H1 (cell line): ENCODE measurements at regions not wholly inside any gene's neighbourhood (a gene's known extent, or its start where the extent isn't known, plus 50 kb on each side); places are given as distances from the start of the nearest gene placed in this dataset.

Experiments
- CTCF ChIA-PET: fragments of 300-600 bp; sonication (Branson Sonifier 250); formaldehyde crosslinking; loops from one replicate; lab custom pipeline; 2021; ENCODE audit not compliant: partially characterized antibody; lab: Charles Lee
- POLR2A ChIA-PET: fragments of 300-600 bp; sonication (Branson Sonifier 250); formaldehyde crosslinking; loops from one replicate; lab custom pipeline; 2021; ENCODE audit warnings: inconsistent platforms; ENCODE audit not compliant: partially characterized antibody; lab: Charles Lee
- DNase-seq, 2 experiments: peaks; one replicate each; pipeline versions ENCODE4 v3.0.0 to v3.0.0-alpha.2; 2010 to 2022; ENCODE audit warnings: low spot score in 2 of 2, low read depth in 1 of 2, mixed read lengths in 1 of 2
- FAIRE-seq: peaks from 2 replicates; lab custom pipeline; 2011; peaks lifted over from hg19 to GRCh38; lab: Jason Lieb, UNC
- H2AFZ ChIP-seq: 2 replicates; pipeline ENCODE4 v1.8.1; 2012; ENCODE audit warnings: low read length, inconsistent platforms
- H2AK5ac ChIP-seq: 2 replicates; pipeline ENCODE4 v1.6.1; 2013; ENCODE audit warnings: low read depth, low read length
- H2BK120ac ChIP-seq: replicated peaks from 2 replicates; pipeline ENCODE3; 2013; ENCODE audit warnings: low read depth, low read length, inconsistent platforms
- H2BK12ac ChIP-seq: 2 replicates; pipeline ENCODE4 v1.6.1; 2013; ENCODE audit warnings: low read depth, low read length
- H2BK15ac ChIP-seq: 2 replicates; pipeline ENCODE4 v1.6.1; 2013; ENCODE audit warnings: low read length
- H2BK20ac ChIP-seq: 2 replicates; pipeline ENCODE4 v1.6.1; 2013; ENCODE audit warnings: low read length
- H2BK5ac ChIP-seq: 2 replicates; pipeline ENCODE4 v1.6.1; 2013; ENCODE audit warnings: low read depth, low read length
- H3K14ac ChIP-seq: 2 replicates; pipeline ENCODE4 v1.6.1; 2013; ENCODE audit warnings: inconsistent platforms; ENCODE audit not compliant: insufficient read length
- H3K18ac ChIP-seq: 2 replicates; pipeline ENCODE4 v1.6.1; 2013; ENCODE audit warnings: low read length; ENCODE audit errors: extremely low read depth
- H3K23ac ChIP-seq: 2 replicates; pipeline ENCODE4 v1.6.1; 2013; ENCODE audit warnings: inconsistent platforms; ENCODE audit not compliant: insufficient read length
- H3K23me2 ChIP-seq: 2 replicates; pipeline ENCODE4 v1.6.1; 2013; ENCODE audit warnings: low read depth, low read length
- H3K27ac ChIP-seq: 2 replicates; pipeline ENCODE4 v1.6.1; 2011; ENCODE audit warnings: low read depth, low read length, inconsistent platforms
- H3K27me3 ChIP-seq, 4 experiments: replicated peaks in 1 of 4; 1 replicate in 1 of 4; 2 replicates in 3 of 4; pipeline versions ENCODE4 v1.6.1 to v1.8.1; 2011 to 2013; ENCODE audit warnings: low read length in 3 of 4, mild to moderate bottlenecking in 3 of 4, inconsistent platforms in 2 of 4, mixed read lengths in 2 of 4, moderate library complexity in 1 of 4; ENCODE audit not compliant: control insufficient read depth in 3 of 4, insufficient read depth in 3 of 4; ENCODE audit errors: extremely low read depth in 1 of 4
- H3K36me3 ChIP-seq, 4 experiments: 2 replicates each; pipeline versions ENCODE4 v1.6.1 to v1.8.1; 2011 to 2013; ENCODE audit warnings: mild to moderate bottlenecking in 4 of 4, low read length in 3 of 4, moderate library complexity in 2 of 4, control low read depth in 1 of 4, inconsistent platforms in 1 of 4; ENCODE audit not compliant: insufficient read depth in 4 of 4, control insufficient read depth in 2 of 4
- H3K4ac ChIP-seq: replicated peaks from 2 replicates; pipeline ENCODE3; 2013; ENCODE audit warnings: low read length, low read depth, mixed read lengths, inconsistent platforms; ENCODE audit not compliant: insufficient read length
- H3K4me1 ChIP-seq, 4 experiments: replicated peaks in 1 of 4; 1 replicate in 1 of 4; 2 replicates in 3 of 4; pipeline versions ENCODE4 v1.6.1 to v1.8.1; 2011 to 2013; ENCODE audit warnings: low read length in 3 of 4, inconsistent platforms in 2 of 4, mixed read lengths in 1 of 4; ENCODE audit not compliant: insufficient read depth in 4 of 4, control insufficient read depth in 3 of 4
- H3K4me2 ChIP-seq, 2 experiments: 2 replicates each; pipeline versions ENCODE4 v1.6.1 to v1.8.1; 2011 to 2013; ENCODE audit warnings: low read depth in 2 of 2, low read length in 2 of 2, control low read depth in 1 of 2, inconsistent platforms in 1 of 2, mild to moderate bottlenecking in 1 of 2; ENCODE audit not compliant: insufficient read depth in 1 of 2
- H3K4me3 ChIP-seq, 4 experiments: fragments of 200-600, 300-600 bp in 1 of 4; sonication (generic), shearing (Covaris generic), sonication (Bioruptor Twin) in 1 of 4; 2 replicates each; pipeline versions ENCODE4 v1.5.1 to v1.8.1; 2011 to 2016; ENCODE audit warnings: low read length in 4 of 4, low read depth in 3 of 4, control low read depth in 2 of 4, inconsistent platforms in 2 of 4, mild to moderate bottlenecking in 2 of 4, mixed read lengths in 1 of 4, moderate library complexity in 1 of 4; ENCODE audit not compliant: insufficient read depth in 2 of 4; ENCODE audit errors: extremely low read depth in 1 of 4
- H3K56ac ChIP-seq: replicated peaks from 2 replicates; pipeline ENCODE3; 2013; ENCODE audit warnings: low read depth, mild to moderate bottlenecking, mixed read lengths, low read length, inconsistent platforms; ENCODE audit not compliant: insufficient read length
- H3K79me1 ChIP-seq: 2 replicates; pipeline ENCODE4 v1.6.1; 2013; ENCODE audit warnings: low read depth, low read length, control low read depth
- H3K79me2 ChIP-seq, 2 experiments: 2 replicates each; pipeline versions ENCODE4 v1.6.1 to v1.8.1; 2012 to 2013; ENCODE audit warnings: low read length in 2 of 2, mild to moderate bottlenecking in 2 of 2, inconsistent platforms in 1 of 2; ENCODE audit not compliant: insufficient read depth in 2 of 2, control insufficient read depth in 1 of 2
- H3K9ac ChIP-seq, 4 experiments: replicated peaks in 1 of 4; 1 replicate in 1 of 4; 2 replicates in 3 of 4; pipeline versions ENCODE4 v1.6.1 to v1.8.1; 2011 to 2013; ENCODE audit warnings: low read depth in 3 of 4, low read length in 3 of 4, control low read depth in 2 of 4, mild to moderate bottlenecking in 2 of 4, moderate library complexity in 2 of 4, inconsistent platforms in 1 of 4; ENCODE audit errors: extremely low read depth in 1 of 4
- H3K9me3 ChIP-seq, 2 experiments: 2 replicates each; pipeline versions ENCODE4 v1.6.1 to v1.8.1; 2012 to 2013; ENCODE audit warnings: mild to moderate bottlenecking in 2 of 2, moderate library complexity in 2 of 2, control low read depth in 1 of 2, inconsistent platforms in 1 of 2, low read depth in 1 of 2, low read length in 1 of 2, mixed read lengths in 1 of 2; ENCODE audit not compliant: insufficient read depth in 2 of 2
- H4K20me1 ChIP-seq, 2 experiments: replicated peaks in 1 of 2; 2 replicates each; pipeline versions ENCODE3 to v1.8.1; 2011 to 2013; ENCODE audit warnings: inconsistent platforms in 2 of 2, low read length in 2 of 2, mild to moderate bottlenecking in 1 of 2; ENCODE audit not compliant: insufficient read depth in 2 of 2, control insufficient read depth in 1 of 2
- H4K5ac ChIP-seq: 2 replicates; pipeline ENCODE4 v1.6.1; 2013; ENCODE audit warnings: low read length, low read depth, mixed read lengths, inconsistent platforms; ENCODE audit not compliant: insufficient read length
- H4K8ac ChIP-seq: 2 replicates; pipeline ENCODE4 v1.8.0; 2013; ENCODE audit warnings: mild to moderate bottlenecking, moderate library complexity, low read length, inconsistent platforms; ENCODE audit not compliant: insufficient read depth; ENCODE audit errors: extremely low read depth
- H4K91ac ChIP-seq: replicated peaks from 2 replicates; pipeline ENCODE3; 2013; ENCODE audit warnings: low read length, mixed read lengths, inconsistent platforms; ENCODE audit not compliant: insufficient read length
- BCL11A ChIP-seq, 2 experiments: IDR thresholded peaks; one replicate each; pipeline ENCODE4 v1.6.1; 2011; ENCODE audit warnings: low read depth in 2 of 2, low read length in 2 of 2, mild to moderate bottlenecking in 2 of 2
- CREB1 ChIP-seq: IDR thresholded peaks from 2 replicates; pipeline ENCODE4 v1.6.1; 2012; ENCODE audit warnings: inconsistent platforms
- NRF1 ChIP-seq: IDR thresholded peaks from 2 replicates; pipeline ENCODE4 v1.6.1; 2011; ENCODE audit warnings: mild to moderate bottlenecking, low read depth, low read length, improper control_type of control experiment
- RBBP5 ChIP-seq: IDR thresholded peaks from 2 replicates; pipeline ENCODE4 v1.7.1; 2012; ENCODE audit warnings: low read depth, mild to moderate bottlenecking, inconsistent platforms, low read length, moderate library complexity, borderline replicate concordance
- YY1 ChIP-seq: IDR thresholded peaks from 2 replicates; pipeline ENCODE4 v1.6.1; 2011; ENCODE audit warnings: low read depth, mild to moderate bottlenecking, low read length
- WGBS, 2 experiments: shearing (Covaris generic) in 1 of 2; methylation state at CpG; one replicate each; pipeline versions ENCODE4 v1.1.6 to v1.1.7; 2013 to 2015; ENCODE audit warnings: low lambda C conversion rate in 2 of 2, mixed read lengths in 2 of 2, inconsistent platforms in 1 of 2, low coverage in 1 of 2, missing lambda C conversion rate in 1 of 2; ENCODE audit not compliant: insufficient replicate concordance in 2 of 2, insufficient coverage in 1 of 2, insufficient read length in 1 of 2; ENCODE audit errors: extremely low coverage in 1 of 2, missing lambda C conversion rate in 1 of 2; 5-methylcytosine and 5-hydroxymethylcytosine counted together

DNA sequence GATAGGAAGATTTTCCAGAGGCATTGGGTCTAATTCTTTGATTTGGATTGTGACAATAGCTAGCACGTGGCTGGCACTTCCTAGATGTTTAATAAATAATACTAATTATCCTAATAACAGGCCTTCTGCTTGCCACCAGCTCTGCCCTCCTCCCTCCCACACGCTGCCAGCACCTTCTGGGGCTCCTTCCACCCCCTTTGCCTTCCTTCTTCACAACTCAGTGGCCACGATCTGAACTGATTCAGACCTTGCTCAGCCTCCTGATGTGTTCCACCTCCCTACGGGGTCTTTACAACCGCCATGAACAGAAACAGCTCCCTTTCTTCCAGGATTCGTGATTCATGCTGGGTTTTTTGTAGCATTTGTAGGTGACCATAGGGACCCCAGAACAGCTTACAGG, 310.3 kb upstream of the HS6ST1 start:
- Histone ChIP-seq H3K18ac (0 out of 2 replicates have a peak overlapping the region, but pooled peaks have one; percentile 20), H4K20me1 (no peaks in the 10 kb centered on the region), H3K9me3 (no peaks in the 10 kb centered on the region), H3K79me1 (no peaks in the 10 kb centered on the region), H2BK20ac (no peak overlapping the region), H3K36me3 (no peaks in the 10 kb centered on the region), H4K5ac (no peak overlapping the region), H2BK12ac (no peak overlapping the region), H3K9ac (no peak overlapping the region), H2AK5ac (no peak overlapping the region), H3K27me3 (no peaks in the 10 kb centered on the region; a peak in 2 of 7 replicates), H3K4me3 (no peak overlapping the region), H4K91ac (no peak overlapping the region), H4K8ac (no peak overlapping the region), H3K4me2 (no peak overlapping the region), H3K4me1 (peaks cover 0 to 9% (median 4%) of the 10 kb centered on the region in 4 experiments; a peak in 3 of 7 replicates), H3K4ac (no peak overlapping the region), H3K56ac (no peak overlapping the region), H2AFZ (no peak overlapping the region), H2BK15ac (peak overlapping the region; percentile 55; the same call in 1 of the 2 replicates), H3K23ac (no peak overlapping the region), H2BK5ac (no peak overlapping the region), H3K79me2 (no peaks in the 10 kb centered on the region), H3K27ac (no peak overlapping the region), H2BK120ac (no peak overlapping the region), H3K14ac (no peak overlapping the region), H3K23me2 (no peaks in the 10 kb centered on the region)
- ChIA-PET CTCF (interaction anchor here (0.9 to 1.2 kb wide), 2 partner anchors 35 to 161 kb away, joined by 3 to 4 read pairs; no protein-coding TSS in a partner anchor), POLR2A (interaction anchor here (1.3 kb wide), 1 partner anchor 10 kb away, joined by 4 read pairs; no protein-coding TSS in a partner anchor)
- FAIRE-seq = no peak
- DNase-seq = peak in 1 of 2 experiments; percentile 23
- 79% methylated on average over 6 of the region's 6 CpGs; no CpG with 5 or more reads in 1 of the 2 experiments for WGBS, 2 experiments
- TF ChIP-seq YY1 (no peak), BCL11A (IDR thresholded peaks at IDR 0.05; ENCODE audit: low read depth in 2 of 2, low read length in 2 of 2) (no peak), NRF1 (no peak), CREB1 (no peak), RBBP5 (no peak)
